Small intestine (tissue), 7 donors: ENCODE measurements at regions not wholly inside any gene's neighbourhood (a gene's known extent, or its start where the extent isn't known, plus 50 kb on each side); places are given as distances from the start of the nearest gene placed in this dataset.
"Not testable (repeated sequence)": the region's sequence is repeated elsewhere in the genome, so short reads cannot be mapped to it uniquely, and the experiment has no call there.

Experiments
- DNase-seq, 2 donors: peaks; one replicate each; pipeline versions ENCODE4 v3.0.0 to v3.0.0-alpha.2; 2013
- FAIRE-seq: peaks from 2 replicates; lab custom pipeline; 2012; peaks lifted over from hg19 to GRCh38; lab: Jason Lieb, UNC
- H3K27ac ChIP-seq, 3 donors: one replicate each; pipeline ENCODE4 v1.5.1; 2013; ENCODE audit warnings: low read length in 2 of 3, mild to moderate bottlenecking in 2 of 3, control low read depth in 1 of 3, inconsistent platforms in 1 of 3, low read depth in 1 of 3, moderate library complexity in 1 of 3
- H3K27me3 ChIP-seq, 3 donors: one replicate each; pipeline ENCODE4 v1.6.1; 2013; ENCODE audit warnings: low read length in 3 of 3, inconsistent platforms in 1 of 3; ENCODE audit not compliant: control insufficient read depth in 3 of 3, insufficient read depth in 3 of 3
- H3K36me3 ChIP-seq, 3 donors: one replicate each; pipeline ENCODE4 v1.6.1; 2013; ENCODE audit warnings: low read length in 3 of 3, inconsistent platforms in 1 of 3, low read depth in 1 of 3, mild to moderate bottlenecking in 1 of 3, moderate library complexity in 1 of 3; ENCODE audit not compliant: control insufficient read depth in 3 of 3, insufficient read depth in 2 of 3
- H3K4me1 ChIP-seq, 3 donors: one replicate each; pipeline ENCODE4 v1.6.1; 2013; ENCODE audit warnings: low read length in 2 of 3, inconsistent platforms in 1 of 3, low read depth in 1 of 3, mild to moderate bottlenecking in 1 of 3, moderate library complexity in 1 of 3; ENCODE audit not compliant: control insufficient read depth in 3 of 3, insufficient read depth in 2 of 3
- H3K4me3 ChIP-seq, 3 donors: one replicate each; pipeline ENCODE4 v1.5.1; 2013; ENCODE audit warnings: low read length in 3 of 3, control low read depth in 1 of 3, inconsistent platforms in 1 of 3, low read depth in 1 of 3, mild to moderate bottlenecking in 1 of 3, moderate library complexity in 1 of 3
- H3K9me3 ChIP-seq, 2 donors: one replicate each; pipeline ENCODE4 v1.6.1; 2013; ENCODE audit warnings: low read depth in 1 of 2, low read length in 1 of 2; ENCODE audit not compliant: control insufficient read depth in 2 of 2, insufficient read depth in 1 of 2
- WGBS, 3 donors: extraction: QIAGEN DNeasy Blood & Tissue Kit; methylation state at CpG; one replicate each; pipeline ENCODE4 v1.1.7; 2013; 5-methylcytosine and 5-hydroxymethylcytosine counted together
- donor health status: healthy with polysubstance abuse.
- donor health status: control.
- donor health status: control.
- donor health status: Bipolar disorder and iron deficiency.
- donor health status: healthy.

DNA sequence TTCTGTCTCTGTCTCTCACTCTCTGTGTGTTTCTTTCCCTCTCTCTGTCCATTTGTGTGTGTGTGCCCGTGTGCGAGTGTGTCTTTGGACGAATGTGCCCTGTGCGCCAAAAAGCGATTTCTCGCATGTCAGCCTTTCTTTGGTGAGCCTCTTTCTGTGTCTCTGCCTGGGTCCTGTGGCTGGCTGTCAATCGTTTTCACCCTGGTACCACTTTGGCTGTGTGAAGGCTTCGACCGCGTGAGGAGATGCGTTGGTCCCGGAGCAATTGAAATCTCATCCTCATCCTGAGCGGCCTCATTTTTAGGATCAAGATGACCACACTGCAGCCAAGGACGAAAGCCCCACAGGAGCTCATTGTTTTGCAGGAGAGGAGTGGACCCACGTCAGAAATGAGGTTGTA, 288.9 kb upstream of the ZNF337 start:
- FAIRE-seq = no peak
- no peak for DNase-seq
- Histone ChIP-seq H3K9me3 (no peaks in the 10 kb centered on the region), H3K27ac (no peak overlapping the region), H3K27me3 (peaks cover 0 to 2% (median 0%) of the 10 kb centered on the region in 3 donors), H3K36me3 (no peaks in the 10 kb centered on the region), H3K4me1 (no peaks in the 10 kb centered on the region), H3K4me3 (no peak overlapping the region)
- WGBS, 3 donors = 90 to 93% (median 92%) methylated on average over 15 of the region's 15 CpGs

DNA sequence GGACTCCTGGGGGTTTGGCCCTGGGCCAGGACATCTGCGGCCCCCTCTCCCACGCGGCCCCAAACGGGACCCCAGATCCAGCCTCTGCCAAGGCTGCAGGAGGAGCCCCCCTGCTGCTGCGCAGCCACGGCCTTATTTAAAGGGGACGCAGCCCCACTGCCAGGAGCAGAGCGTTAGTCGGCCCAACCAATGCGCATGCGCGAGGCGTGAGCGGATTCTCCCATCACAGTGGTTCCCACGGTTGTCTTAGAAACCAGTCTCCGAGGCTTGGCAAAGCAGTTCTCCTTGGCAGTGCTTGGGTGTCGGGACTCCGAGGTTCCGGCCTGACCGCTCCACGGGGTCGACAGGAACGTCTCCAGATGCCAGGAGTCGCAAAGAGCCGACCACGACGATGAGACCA, 288.3 kb upstream of the ZNF337 start:
- H3K4me1 ChIP-seq = no peaks in the 10 kb centered on the region
- WGBS, 3 donors = 32 to 55% (median 53%) methylated on average over 27 of the region's 27 CpGs
- DNase-seq (peak; percentile 4 to 30), FAIRE-seq (no peak)
- no peak overlapping the region for H3K27ac ChIP-seq
- H3K27me3 ChIP-seq = peaks cover 0 to 2% (median 0%) of the 10 kb centered on the region in 3 donors
- no peaks in the 10 kb centered on the region for H3K9me3 ChIP-seq
- no peaks in the 10 kb centered on the region for H3K36me3 ChIP-seq
- no peak overlapping the region for H3K4me3 ChIP-seq

DNA sequence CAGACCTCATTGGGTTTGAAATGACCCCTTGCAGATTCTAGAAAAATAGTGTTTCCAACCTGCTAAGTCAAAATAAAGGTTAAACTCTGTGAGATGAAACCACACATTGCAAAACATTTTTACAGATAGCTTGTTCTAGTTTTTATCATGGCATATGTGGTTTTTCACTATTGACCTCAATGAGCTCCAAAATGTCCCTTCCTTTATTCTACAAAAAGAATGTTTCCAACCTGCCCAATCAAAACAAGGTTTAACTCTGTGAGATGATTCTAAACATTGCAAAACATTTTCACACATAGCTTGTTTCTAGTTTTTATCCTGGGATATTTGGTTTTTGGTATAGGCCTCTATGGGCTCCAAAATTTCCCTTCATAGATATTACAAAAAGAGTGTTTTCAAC, 286.0 kb upstream of the ZNF337 start:
- FAIRE-seq = not testable (repeated sequence)

DNA sequence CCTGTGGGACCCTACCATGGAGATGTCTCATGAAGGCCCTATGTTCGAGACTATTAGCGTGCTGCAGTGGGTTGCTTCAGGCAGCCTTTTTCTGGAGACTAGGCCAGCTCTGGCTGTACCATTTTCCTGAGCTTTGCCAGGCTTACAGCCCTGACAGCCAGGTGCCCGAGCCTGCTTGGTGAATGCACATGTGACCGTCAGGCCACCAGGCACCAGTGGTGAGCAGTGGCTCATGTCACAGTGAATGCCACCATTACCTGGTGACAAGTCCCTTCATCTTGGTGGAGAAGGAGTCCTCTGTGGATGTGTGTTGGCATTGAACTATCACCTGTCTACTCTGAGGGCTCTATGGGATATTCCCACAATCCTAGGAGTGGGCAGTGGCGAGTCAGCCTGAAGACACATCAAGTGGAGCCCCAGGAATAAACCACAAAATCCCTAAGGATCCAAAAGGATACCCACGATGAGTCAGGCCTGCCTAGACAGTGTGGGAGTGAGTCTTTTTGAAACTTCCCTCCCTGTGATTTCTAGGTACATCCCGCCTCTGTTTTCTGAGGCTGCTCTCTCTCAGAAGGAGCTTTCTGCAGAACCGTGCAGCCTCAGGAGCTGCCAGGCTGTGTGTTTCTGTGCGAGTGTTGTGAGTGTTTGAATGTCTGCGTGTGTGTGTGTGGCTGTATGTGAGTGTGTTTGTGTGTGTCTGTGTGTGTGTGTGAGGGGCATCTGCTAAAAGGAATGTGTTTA, 282.0 kb upstream of the ZNF337 start:
- not testable (repeated sequence) for H3K9me3 ChIP-seq, FAIRE-seq, H3K36me3 ChIP-seq, H3K27ac ChIP-seq, H3K27me3 ChIP-seq, H3K4me1 ChIP-seq, H3K4me3 ChIP-seq, DNase-seq
- WGBS, 3 donors = 76 to 92% (median 84%) methylated on average over 10 of the region's 10 CpGs

More for the DNA sequence above, 286.0 kb upstream of the ZNF337 start:
- H3K4me1 ChIP-seq, H3K4me3 ChIP-seq, H3K36me3 ChIP-seq, H3K9me3 ChIP-seq, DNase-seq, H3K27me3 ChIP-seq, H3K27ac ChIP-seq: not testable (repeated sequence)

DNA sequence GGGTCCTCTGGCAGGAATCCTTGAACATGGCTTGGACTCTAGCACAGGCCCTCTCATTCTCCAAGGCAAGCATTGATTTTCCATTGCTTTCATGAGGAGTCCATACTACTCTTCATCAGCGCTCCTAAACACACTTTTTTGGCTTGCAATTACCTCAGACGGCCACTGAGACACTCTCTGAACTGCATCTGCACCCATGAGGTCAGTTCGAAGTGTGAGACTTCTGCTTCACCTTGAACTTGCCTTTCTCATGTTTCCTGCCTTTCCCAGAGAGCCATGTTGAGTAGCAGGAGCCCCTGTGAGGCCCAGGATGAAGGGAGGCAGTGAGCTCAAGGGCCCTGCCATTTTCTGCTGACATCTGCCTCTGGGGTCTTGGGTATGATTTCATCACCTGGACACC, 279.2 kb upstream of the ZNF337 start:
- WGBS, 3 donors = 68 to 74% (median 69%) methylated on average over 3 of the region's 3 CpGs
- H3K36me3 ChIP-seq, FAIRE-seq, H3K4me1 ChIP-seq, H3K4me3 ChIP-seq, H3K27ac ChIP-seq, H3K27me3 ChIP-seq, DNase-seq, H3K9me3 ChIP-seq: not testable (repeated sequence)

DNA sequence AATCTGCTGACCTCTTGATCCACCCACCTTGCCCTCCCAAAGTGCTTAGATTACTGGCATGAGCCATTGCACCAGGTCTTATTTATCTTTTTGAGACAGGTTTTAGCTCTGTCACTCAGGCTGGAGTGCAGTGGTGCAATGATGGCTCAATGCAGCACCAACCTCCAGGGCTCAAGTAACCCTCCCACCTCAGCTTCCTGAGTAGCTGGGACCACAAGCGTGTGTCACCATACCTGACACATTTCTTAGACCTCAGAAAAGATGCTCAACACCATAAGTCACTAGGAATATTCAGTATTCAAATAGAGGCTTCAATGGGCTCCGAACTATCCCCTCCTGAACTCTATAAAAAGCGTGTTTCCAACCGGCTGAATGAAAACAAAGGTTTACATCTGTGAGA, 268.6 kb upstream of the ZNF337 start:
- not testable (repeated sequence) for H3K36me3 ChIP-seq, H3K9me3 ChIP-seq, H3K4me1 ChIP-seq, H3K27ac ChIP-seq, FAIRE-seq, DNase-seq, H3K27me3 ChIP-seq, H3K4me3 ChIP-seq
- 82 to 86% (median 84%) methylated on average over 4 of the region's 4 CpGs for WGBS, 3 donors

DNA sequence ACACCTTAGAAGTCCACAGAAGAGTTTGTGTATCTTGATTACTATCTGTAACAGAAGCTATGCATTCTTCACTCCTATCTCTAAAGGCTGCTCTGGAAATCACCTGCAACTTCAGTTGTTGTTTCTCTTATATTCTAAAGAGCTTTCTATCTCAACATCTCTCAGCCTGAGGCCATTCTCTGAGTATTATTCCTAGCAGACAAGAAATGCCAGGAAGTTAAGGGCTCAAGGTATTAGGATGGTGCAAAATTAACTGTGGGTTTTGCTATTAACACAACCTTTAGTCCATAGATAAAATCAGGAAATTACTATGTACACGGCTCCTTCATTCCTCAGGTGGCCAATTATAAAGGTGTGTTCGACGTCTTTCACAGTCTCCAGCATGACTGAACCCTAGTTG, 257.2 kb upstream of the ZNF337 start:
- not testable (repeated sequence) for H3K4me3 ChIP-seq, H3K27me3 ChIP-seq, H3K27ac ChIP-seq, H3K4me1 ChIP-seq, H3K36me3 ChIP-seq, H3K9me3 ChIP-seq
- 32 to 64% (median 37%) methylated on average over 3 of the region's 3 CpGs for WGBS, 3 donors
- DNase-seq = peak; percentile 6 to 13
- peak; percentile 41 for FAIRE-seq

DNA sequence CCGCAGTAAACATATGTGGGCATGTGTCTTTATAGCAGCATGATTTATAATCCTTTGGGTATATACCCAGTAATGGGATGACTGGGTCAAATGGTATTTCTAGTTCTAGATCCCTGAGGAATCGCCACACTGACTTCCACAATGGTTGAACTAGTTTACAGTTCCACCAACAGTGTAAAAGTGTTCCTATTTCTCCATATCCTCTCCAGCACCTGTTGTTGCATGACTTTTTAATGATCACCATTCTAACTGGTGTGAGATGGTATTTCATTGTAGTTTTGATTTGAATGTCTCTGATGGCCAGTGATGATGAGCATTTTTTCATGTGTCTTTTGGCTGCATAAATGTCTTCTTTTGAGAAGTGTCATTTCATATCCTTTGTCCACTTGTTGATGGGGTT, 238.6 kb upstream of the ZNF337 start:
- WGBS, 3 donors = 90 to 100% (median 100%) methylated on average over 1 of the region's 2 CpGs
- H3K27me3 ChIP-seq, H3K27ac ChIP-seq, H3K9me3 ChIP-seq, H3K36me3 ChIP-seq, FAIRE-seq, H3K4me3 ChIP-seq, DNase-seq, H3K4me1 ChIP-seq: not testable (repeated sequence)

DNA sequence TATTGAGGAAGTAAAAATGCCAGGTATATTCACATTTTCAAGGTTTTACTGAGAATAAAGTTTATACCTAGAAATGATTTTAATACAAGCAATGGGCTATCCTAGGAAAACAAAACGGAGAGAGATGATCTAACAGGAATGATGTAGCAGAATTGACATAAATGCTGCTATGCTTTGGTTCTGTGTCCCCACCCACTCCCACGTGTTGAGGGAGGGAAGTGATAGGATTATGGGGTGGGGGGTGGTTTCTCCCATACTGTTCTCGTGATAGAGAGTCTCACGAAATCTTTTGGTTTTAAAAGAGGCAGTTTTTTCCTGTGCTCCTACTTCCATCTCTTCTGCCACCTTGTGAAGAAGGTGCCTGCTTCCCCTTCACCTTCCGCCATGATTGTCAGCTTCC, 236.2 kb upstream of the ZNF337 start:
- H3K36me3 ChIP-seq, DNase-seq, H3K27me3 ChIP-seq, H3K4me3 ChIP-seq, FAIRE-seq, H3K27ac ChIP-seq, H3K4me1 ChIP-seq, H3K9me3 ChIP-seq: not testable (repeated sequence)
- WGBS, 3 donors = 56 to 64% (median 57%) methylated on average over 5 of the region's 5 CpGs
